Eye (tissue), 1 donor: ENCODE measurements at regions not wholly inside any gene's neighbourhood (a gene's known extent, or its start where the extent isn't known, plus 50 kb on each side); places are given as distances from the start of the nearest gene placed in this dataset.
A peak's percentile ranks its signal among the peaks of the same experiment; 100 is the strongest.

ENCODE experiments used
- DNase-seq: peaks from one replicate; pipeline ENCODE4 v3.0.0-alpha.2; 2015

GRCh38 chrX:149992918-149993317 is 54.6 kb upstream of the EOLA2 start:
- DNase-seq = no peak

DNA sequence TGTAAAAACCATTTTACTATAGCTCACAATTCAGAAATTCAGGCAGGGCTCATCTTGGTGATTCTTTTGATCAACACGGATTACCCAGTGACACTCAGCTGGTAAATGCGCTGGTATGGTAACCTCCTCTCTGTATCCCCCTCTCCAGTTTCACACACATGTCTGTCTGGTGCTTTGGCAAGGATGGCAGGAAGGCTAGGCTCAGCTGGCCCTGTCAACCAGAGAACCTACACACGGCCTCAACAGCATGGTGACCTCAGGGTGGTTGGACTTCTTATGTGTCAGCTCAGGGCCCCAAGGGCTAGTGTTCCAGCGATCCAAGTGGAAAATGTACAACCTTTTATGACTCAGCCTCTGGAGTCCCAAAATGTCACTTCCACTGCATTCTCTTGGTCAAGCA is 55.7 kb upstream of the EOLA2 start:
- no peak for DNase-seq

- DNase-seq = no peak
These were observed 58.2 kb upstream of the EOLA2 start for GRCh38 chrX:149996515-149996914.

GRCh38 chrX:150005027-150005426 is 66.7 kb upstream of the EOLA2 start:
- no peak for DNase-seq

GRCh38 chrX:150007356-150007755 is 69.1 kb upstream of the EOLA2 start:
- no peak for DNase-seq

DNA sequence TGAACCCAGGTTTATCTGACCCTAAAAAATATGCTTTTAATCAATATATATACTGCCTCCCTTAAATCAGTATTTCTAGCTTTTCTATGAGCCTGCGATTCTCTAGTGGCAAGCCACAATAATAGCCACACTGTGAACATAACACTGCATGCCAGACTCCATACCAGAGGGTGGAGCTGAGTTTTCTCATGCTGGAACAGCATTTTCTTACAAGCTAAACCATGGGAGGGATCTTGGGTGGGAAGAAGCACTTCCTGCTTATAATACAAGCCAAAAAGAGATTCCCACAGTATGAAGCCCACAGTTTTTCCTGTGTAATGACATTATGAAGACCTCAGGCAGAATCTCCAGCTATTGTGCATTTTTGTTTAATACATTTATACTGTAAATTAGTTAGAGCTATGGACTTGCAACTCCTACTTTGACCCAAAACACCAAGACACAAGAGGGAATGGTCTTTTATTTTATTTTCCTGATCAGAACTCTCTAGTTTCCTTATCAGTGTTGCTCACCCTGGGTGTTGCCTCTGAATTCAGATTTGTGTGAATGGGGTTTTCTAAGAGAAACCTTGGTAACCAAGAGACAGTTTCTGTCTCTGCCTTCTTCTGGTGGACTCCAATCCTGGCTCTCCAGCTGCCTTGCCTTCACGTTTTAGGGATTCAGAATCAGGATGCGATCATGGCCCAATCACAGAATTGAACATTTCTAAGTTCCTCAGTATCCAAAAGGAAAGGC is 74.5 kb upstream of the EOLA2 start:
- no peak for DNase-seq

- DNase-seq = no peak
These were observed 76.2 kb upstream of the EOLA2 start for GRCh38 chrX:150014525-150014924.

- no peak for DNase-seq
These were observed 79.6 kb upstream of the EOLA2 start for GRCh38 chrX:150017868-150018267.

DNA sequence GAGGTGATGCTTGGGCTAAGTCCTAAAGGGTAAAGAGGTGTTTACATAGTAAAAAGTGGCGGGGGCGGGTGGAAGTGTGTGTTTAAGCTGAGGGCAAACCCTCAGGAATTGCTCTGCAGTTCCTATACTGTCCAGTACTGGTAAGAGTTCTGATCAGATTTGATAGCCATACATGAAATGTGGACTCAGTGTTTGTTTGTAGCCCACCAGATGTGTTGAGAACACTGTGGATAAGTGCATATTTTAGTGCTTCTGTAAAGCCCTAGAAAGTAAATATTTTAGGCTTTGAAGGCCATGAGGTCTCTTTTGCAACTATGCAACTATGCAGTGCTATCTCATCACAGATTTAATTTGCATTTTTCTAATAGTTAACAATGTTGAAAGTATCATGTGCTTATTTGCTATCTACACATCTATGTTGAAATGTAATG is 80.7 kb upstream of the EOLA2 start:
- DNase-seq = no peak

GRCh38 chrX:150028692-150029091 is 90.4 kb upstream of the EOLA2 start:
- DNase-seq = no peak

- DNase-seq = peak; percentile 8
These were observed 94.5 kb upstream of the EOLA2 start for GRCh38 chrX:150032742-150033141.

DNA sequence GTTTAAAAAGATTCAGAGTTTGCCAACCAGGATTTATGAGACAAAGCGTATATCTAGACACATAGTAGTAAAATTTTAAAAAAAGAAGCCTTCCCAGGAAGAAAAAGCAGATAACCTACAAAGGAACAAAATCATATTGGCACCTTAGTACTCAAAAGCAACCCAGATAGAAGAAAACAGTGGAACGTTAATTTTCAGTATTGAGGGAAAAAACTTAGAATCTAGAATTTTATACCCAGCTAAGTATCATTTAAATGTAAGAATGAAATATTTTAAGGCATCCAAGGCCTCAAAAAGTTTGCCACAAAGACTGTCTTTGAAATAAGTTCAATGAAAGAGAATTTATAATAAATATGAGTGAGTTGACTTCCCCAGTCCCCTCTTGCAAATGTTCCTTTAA is 96.5 kb upstream of the EOLA2 start:
- no peak for DNase-seq

DNA sequence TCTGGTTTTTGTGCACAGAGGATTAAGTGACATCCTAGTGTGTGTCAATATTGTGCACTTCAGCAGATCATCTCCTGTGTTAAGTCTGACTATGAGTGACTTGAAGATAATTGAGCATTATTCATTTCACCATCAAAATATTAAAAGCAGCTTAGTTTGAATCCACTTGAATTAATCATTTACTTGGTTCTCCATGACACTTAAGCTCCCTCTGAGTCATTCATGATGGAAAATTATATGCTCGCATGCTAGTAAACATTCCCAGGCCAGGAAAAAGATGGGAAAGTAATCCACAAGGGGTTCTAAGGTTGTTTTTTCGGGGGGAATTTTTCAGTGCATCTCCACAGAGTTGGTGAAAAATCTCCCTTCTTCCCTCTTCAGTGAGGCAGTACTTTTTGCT is 97.2 kb upstream of the EOLA2 start:
- no peak for DNase-seq

GRCh38 chrX:150036181-150036580 is 97.9 kb upstream of the EOLA2 start:
- peak; percentile 11 for DNase-seq

- no peak for DNase-seq
These were observed 98.3 kb upstream of the EOLA2 start for GRCh38 chrX:150036641-150037040.

GRCh38 chrX:150037041-150037440 is 98.8 kb upstream of the EOLA2 start:
- no peak for DNase-seq

DNA sequence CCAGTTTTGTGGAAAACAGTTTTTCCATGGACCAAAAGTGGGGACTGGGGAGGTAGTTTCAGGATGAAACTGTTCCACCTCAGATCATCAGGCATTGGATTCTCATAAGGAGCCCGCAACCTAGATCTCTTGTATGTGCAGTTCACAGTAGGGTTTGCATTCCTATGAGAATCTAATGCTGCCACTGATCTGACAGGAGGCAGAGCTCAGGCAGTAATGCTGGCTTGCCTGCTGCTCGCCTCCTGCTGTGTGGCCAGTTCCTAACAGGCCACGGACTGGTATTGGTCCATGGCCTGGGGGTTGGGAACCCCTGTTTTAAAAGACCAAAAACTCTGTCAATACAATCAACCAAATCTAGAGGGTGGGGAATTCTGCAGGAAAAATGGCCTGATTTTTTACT is 100.0 kb upstream of the EOLA2 start:
- DNase-seq = no peak

DNA sequence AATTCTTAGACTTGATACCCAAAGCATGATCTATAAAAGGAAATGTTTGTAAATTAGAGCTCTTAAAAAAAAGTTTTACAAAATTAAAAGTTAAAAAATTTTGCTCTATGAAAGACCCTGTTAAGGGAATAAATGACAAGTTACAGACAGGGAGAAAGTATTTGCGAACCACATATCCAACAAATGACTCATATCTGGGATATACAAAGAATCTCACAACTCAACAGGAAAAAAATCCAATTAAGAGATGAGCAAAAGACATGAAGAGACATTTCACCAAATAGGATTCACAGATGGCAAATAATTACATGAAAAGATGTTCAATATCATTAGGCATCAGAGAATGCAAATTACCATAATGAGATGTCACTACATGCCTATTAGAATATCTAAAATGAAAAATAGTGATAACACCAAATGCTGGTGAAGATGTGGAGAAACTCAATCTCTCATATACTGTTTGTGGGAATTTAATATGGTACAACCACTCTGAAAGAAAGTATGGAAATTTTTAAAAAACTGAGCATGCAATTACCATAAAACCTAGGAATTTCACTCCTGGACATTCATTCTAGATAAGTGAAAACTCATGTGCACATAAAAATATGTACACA is 100.8 kb upstream of the EOLA2 start:
- no peak for DNase-seq

- DNase-seq = no peak
These were observed 102.9 kb upstream of the EOLA2 start for GRCh38 chrX:150041208-150041607.

DNA sequence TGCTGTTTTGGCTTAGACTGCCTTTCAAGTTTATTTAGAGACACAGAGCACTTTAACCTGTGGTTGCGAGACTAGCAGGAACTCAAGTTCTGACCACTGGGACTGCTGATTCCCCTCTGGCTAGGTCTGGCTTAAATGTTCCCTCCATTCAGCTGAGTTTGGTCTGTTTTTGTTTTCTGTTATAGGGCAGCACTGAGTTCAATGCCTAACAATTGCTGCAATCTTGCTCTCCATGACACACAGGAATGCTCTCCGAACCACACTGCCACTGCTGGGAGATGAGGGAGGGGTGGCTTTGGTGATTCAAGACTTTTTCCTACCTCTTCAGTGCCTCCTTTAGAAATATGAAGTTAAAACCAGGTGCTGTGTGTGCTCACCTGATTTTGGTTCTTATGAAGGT is 106.3 kb upstream of the EOLA2 start:
- DNase-seq = no peak

DNA sequence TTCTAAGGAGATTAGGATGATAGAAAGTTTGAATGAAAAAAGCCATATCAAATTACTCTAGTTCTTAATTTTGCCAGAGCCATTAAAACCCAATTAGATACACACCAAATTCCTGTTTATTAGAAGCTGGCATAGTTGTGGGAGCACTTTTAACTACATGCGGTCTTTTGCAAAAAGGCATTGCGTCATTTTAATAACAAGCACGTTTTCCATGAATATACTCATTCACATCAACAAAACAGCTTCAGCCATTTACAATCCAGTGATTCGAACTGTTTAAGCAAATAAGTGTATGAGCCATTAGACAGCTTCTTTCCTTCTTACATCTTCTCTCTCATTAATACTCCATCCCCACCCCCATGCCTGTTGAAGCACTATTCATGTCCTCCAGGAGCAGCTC is 109.5 kb upstream of the EOLA2 start:
- no peak for DNase-seq

DNA sequence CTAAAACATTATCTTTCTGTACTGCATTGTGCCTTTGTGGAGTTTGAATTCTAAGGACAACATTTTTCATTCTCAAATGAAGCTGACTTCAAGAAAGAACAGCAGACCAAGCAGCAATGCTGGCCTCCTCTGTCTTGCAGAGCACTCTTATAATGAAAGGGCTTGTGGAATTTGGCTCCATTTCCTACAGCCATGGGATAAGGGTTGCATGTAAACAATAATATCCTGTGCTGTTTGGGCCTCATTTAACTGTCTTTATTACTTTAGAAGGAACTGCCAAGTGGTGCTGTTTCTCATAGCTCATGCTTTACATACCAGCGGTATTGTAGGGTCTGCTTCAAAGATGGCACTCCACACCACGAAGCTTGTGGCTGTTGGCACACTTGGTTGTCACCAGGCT is 111.4 kb upstream of the EOLA2 start:
- no peak for DNase-seq

GRCh38 chrX:150050387-150050786 is 112.1 kb upstream of the EOLA2 start:
- DNase-seq = no peak

DNA sequence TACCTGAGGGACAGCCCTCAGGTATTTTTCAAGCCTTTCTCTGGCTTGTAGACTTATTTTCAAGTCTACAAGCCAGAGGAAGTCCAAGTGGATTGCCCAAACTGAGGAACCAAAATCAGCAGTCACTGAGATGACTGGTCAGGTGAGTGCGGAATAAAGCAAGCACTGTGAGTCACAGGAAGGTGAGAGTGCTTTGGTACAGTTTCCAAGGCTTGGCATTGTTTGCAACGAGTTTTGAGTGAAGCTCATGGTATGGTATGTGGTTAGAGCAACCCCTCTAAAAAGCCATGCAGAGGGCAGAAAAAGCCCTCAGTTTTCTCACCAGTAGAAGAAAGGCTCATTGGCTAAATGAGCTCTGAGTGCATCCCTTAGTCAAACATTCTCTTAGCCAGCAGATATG is 112.8 kb upstream of the EOLA2 start:
- DNase-seq = no peak

GRCh38 chrX:150052226-150052625 is 113.9 kb upstream of the EOLA2 start:
- DNase-seq = no peak
